ENCODE measurements at regions not wholly inside any gene's neighbourhood (a gene's known extent, or its start where the extent isn't known, plus 50 kb on each side); places are given as distances from the start of the nearest gene placed in this dataset.

GRCh38 chr18:78127041-78127440 lies 852.6 kb upstream of the SALL3 start:
- no peaks in the 10 kb centered on the region for H3K79me2 ChIP-seq (ENCODE audit: insufficient read depth, low read depth, low read length)
- ChIA-PET POLR2A (no interaction called here), CTCF (ENCODE audit: unreplicated experiment) (no interaction called here)
- no peaks in the 10 kb centered on the region for H3K9me3 ChIP-seq (ENCODE audit: low read length)
- no peak overlapping the region for H3K4me3 ChIP-seq (ENCODE audit: low read depth, low read length, poor library complexity, severe bottlenecking)
- no TSS peak for BruUV-seq (replicated peaks)
- no peak overlapping the region for H3K4me2 ChIP-seq (ENCODE audit: low read length)
- H2AFZ ChIP-seq (ENCODE audit: low read length), result no peak overlapping the region
- TF ChIP-seq CTCF (conservative IDR thresholded peaks at IDR 0.05; ENCODE audit: low read length) (no peak), EZH2phosphoT487 (IDR thresholded peaks at IDR 0.05; ENCODE audit: borderline replicate concordance, low read depth, low read length) (no peak)
- no peaks in the 10 kb centered on the region for H3K9me2 ChIP-seq (ENCODE audit: insufficient read depth, low read length)
- intact Hi-C loops (cut with micrococcal nuclease; ENCODE audit: unreplicated experiment), result no loop called here
- H3K27ac ChIP-seq (ENCODE audit: low read depth, low read length, poor library complexity, severe bottlenecking), result no peak overlapping the region
- no peak for DNase-seq (ENCODE audit: low spot score)
- H4K20me1 ChIP-seq (ENCODE audit: insufficient read depth, low read length), result no peaks in the 10 kb centered on the region
- H3K36me3 ChIP-seq (ENCODE audit: insufficient read depth, low read length), result no peaks in the 10 kb centered on the region
- H3K4me1 ChIP-seq (ENCODE audit: insufficient read depth, low read length, poor library complexity, severe bottlenecking), result no peaks in the 10 kb centered on the region

- no peak overlapping the region for H3K4me3 ChIP-seq (ENCODE audit: low read depth, low read length, poor library complexity, severe bottlenecking)
- TF ChIP-seq CTCF (conservative IDR thresholded peaks at IDR 0.05; ENCODE audit: low read length) (no peak), EZH2phosphoT487 (IDR thresholded peaks at IDR 0.05; ENCODE audit: borderline replicate concordance, low read depth, low read length) (no peak)
- H3K36me3 ChIP-seq (ENCODE audit: insufficient read depth, low read length), result no peaks in the 10 kb centered on the region
- H3K9me2 ChIP-seq (ENCODE audit: insufficient read depth, low read length), result no peaks in the 10 kb centered on the region
- no peak for DNase-seq (ENCODE audit: low spot score)
- H3K4me2 ChIP-seq (ENCODE audit: low read length), result no peak overlapping the region
- intact Hi-C loops (cut with micrococcal nuclease; ENCODE audit: unreplicated experiment), result no loop called here
- no peaks in the 10 kb centered on the region for H3K4me1 ChIP-seq (ENCODE audit: insufficient read depth, low read length, poor library complexity, severe bottlenecking)
- BruUV-seq (replicated peaks), result no TSS peak
- H3K79me2 ChIP-seq (ENCODE audit: insufficient read depth, low read depth, low read length), result no peaks in the 10 kb centered on the region
- H4K20me1 ChIP-seq (ENCODE audit: insufficient read depth, low read length), result no peaks in the 10 kb centered on the region
- CTCF ChIA-PET (ENCODE audit: unreplicated experiment), result no interaction called here
- POLR2A ChIA-PET, result no interaction called here
- no peak overlapping the region for H3K27ac ChIP-seq (ENCODE audit: low read depth, low read length, poor library complexity, severe bottlenecking)
- no peaks in the 10 kb centered on the region for H3K9me3 ChIP-seq (ENCODE audit: low read length)
- no peak overlapping the region for H2AFZ ChIP-seq (ENCODE audit: low read length)
These were observed 851.6 kb upstream of the SALL3 start for GRCh38 chr18:78128004-78128403.

- H2AFZ ChIP-seq (ENCODE audit: low read length), result no peak overlapping the region
- BruUV-seq (replicated peaks), result no TSS peak
- no peak overlapping the region for H3K4me3 ChIP-seq (ENCODE audit: low read depth, low read length, poor library complexity, severe bottlenecking)
- no peak for DNase-seq (ENCODE audit: low spot score)
- POLR2A ChIA-PET, result no interaction called here
- H3K9me2 ChIP-seq (ENCODE audit: insufficient read depth, low read length), result no peaks in the 10 kb centered on the region
- no peak overlapping the region for H3K4me2 ChIP-seq (ENCODE audit: low read length)
- CTCF ChIA-PET (ENCODE audit: unreplicated experiment), result no interaction called here
- TF ChIP-seq EZH2phosphoT487 (IDR thresholded peaks at IDR 0.05; ENCODE audit: borderline replicate concordance, low read depth, low read length), result no peak
- TF ChIP-seq CTCF (conservative IDR thresholded peaks at IDR 0.05; ENCODE audit: low read length), result no peak
- no peaks in the 10 kb centered on the region for H4K20me1 ChIP-seq (ENCODE audit: insufficient read depth, low read length)
- intact Hi-C loops (cut with micrococcal nuclease; ENCODE audit: unreplicated experiment), result no loop called here
- no peak overlapping the region for H3K27ac ChIP-seq (ENCODE audit: low read depth, low read length, poor library complexity, severe bottlenecking)
- no peaks in the 10 kb centered on the region for H3K9me3 ChIP-seq (ENCODE audit: low read length)
- H3K4me1 ChIP-seq (ENCODE audit: insufficient read depth, low read length, poor library complexity, severe bottlenecking), result no peaks in the 10 kb centered on the region
- H3K79me2 ChIP-seq (ENCODE audit: insufficient read depth, low read depth, low read length), result no peaks in the 10 kb centered on the region
- H3K36me3 ChIP-seq (ENCODE audit: insufficient read depth, low read length), result no peaks in the 10 kb centered on the region
These were observed 850.4 kb upstream of the SALL3 start for GRCh38 chr18:78129260-78129659.
